ENCODE measurements at regions not wholly inside any gene's neighbourhood (a gene's known extent, or its start where the extent isn't known, plus 50 kb on each side); places are given as distances from the start of the nearest gene placed in this dataset.

- no peak overlapping the region for H2AFZ ChIP-seq (ENCODE audit: low read depth)
- TF ChIP-seq, protein P1, sequence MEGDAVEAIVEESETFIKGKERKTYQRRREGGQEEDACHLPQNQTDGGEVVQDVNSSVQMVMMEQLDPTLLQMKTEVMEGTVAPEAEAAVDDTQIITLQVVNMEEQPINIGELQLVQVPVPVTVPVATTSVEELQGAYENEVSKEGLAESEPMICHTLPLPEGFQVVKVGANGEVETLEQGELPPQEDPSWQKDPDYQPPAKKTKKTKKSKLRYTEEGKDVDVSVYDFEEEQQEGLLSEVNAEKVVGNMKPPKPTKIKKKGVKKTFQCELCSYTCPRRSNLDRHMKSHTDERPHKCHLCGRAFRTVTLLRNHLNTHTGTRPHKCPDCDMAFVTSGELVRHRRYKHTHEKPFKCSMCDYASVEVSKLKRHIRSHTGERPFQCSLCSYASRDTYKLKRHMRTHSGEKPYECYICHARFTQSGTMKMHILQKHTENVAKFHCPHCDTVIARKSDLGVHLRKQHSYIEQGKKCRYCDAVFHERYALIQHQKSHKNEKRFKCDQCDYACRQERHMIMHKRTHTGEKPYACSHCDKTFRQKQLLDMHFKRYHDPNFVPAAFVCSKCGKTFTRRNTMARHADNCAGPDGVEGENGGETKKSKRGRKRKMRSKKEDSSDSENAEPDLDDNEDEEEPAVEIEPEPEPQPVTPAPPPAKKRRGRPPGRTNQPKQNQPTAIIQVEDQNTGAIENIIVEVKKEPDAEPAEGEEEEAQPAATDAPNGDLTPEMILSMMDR (conservative IDR thresholded peaks at IDR 0.05; ENCODE audit: low read depth, low read length): no peak
- no peak overlapping the region for H3K4me3 ChIP-seq (IDR thresholded peaks at IDR 0.05; ENCODE audit: insufficient read depth, low read depth, low read length)
- H3K4me2 ChIP-seq: no peak overlapping the region
- H3K9ac ChIP-seq: no peak overlapping the region
- H4K20me1 ChIP-seq (ENCODE audit: insufficient read depth): no peaks in the 10 kb centered on the region
- H3K36me3 ChIP-seq (ENCODE audit: insufficient read depth): no peaks in the 10 kb centered on the region
- H3K27me3 ChIP-seq (ENCODE audit: insufficient read depth, low read depth): no peaks in the 10 kb centered on the region
- H3K79me2 ChIP-seq (ENCODE audit: insufficient read depth, low read depth): no peaks in the 10 kb centered on the region
- no peak overlapping the region for H3K27ac ChIP-seq
- no peaks in the 10 kb centered on the region for H3K4me1 ChIP-seq (ENCODE audit: low read depth, poor library complexity, severe bottlenecking)
These were observed 1413.8 kb downstream of the SI start for GRCh38 chr3:163664466-163664865.

GRCh38 chr3:163657088-163657487, 1421.2 kb downstream of the SI start:
- H3K27me3 ChIP-seq (ENCODE audit: insufficient read depth, low read depth): no peaks in the 10 kb centered on the region
- no peak overlapping the region for H3K4me3 ChIP-seq (IDR thresholded peaks at IDR 0.05; ENCODE audit: insufficient read depth, low read depth, low read length)
- no peaks in the 10 kb centered on the region for H3K4me1 ChIP-seq (ENCODE audit: low read depth, poor library complexity, severe bottlenecking)
- no peak overlapping the region for H2AFZ ChIP-seq (ENCODE audit: low read depth)
- no peaks in the 10 kb centered on the region for H3K36me3 ChIP-seq (ENCODE audit: insufficient read depth)
- no peak overlapping the region for H3K4me2 ChIP-seq
- no peak overlapping the region for H3K9ac ChIP-seq
- H3K79me2 ChIP-seq (ENCODE audit: insufficient read depth, low read depth): no peaks in the 10 kb centered on the region
- no peaks in the 10 kb centered on the region for H4K20me1 ChIP-seq (ENCODE audit: insufficient read depth)
- TF ChIP-seq, protein P1 (conservative IDR thresholded peaks at IDR 0.05; ENCODE audit: low read depth, low read length): no peak
- H3K27ac ChIP-seq: no peak overlapping the region

DNA sequence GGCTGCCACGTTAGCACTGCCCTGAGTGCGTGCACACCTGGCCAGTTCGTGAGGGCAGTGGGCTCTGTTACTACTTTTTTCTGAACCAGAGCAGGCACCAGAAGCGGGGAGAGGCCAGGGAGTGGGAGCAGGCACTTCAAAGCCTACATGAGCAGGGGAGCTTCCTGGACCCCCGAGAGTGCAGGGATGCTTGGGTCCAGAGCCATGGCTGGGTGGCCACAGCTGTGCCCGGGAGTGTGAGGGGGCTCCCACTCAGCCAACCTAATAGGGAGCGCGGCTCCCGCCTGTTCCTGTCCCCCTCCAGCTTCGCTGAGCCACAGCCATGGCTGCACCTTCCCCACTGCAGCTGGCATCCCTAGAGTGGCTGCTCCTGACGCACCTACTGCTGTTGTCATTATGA, 1423.3 kb downstream of the SI start:
- H3K4me3 ChIP-seq (IDR thresholded peaks at IDR 0.05; ENCODE audit: insufficient read depth, low read depth, low read length): no peak overlapping the region
- H3K4me2 ChIP-seq: no peak overlapping the region
- peaks cover 3% of the 10 kb centered on the region; the same call in 1 of the 2 replicates for H3K36me3 ChIP-seq (ENCODE audit: insufficient read depth)
- TF ChIP-seq, protein P1 (conservative IDR thresholded peaks at IDR 0.05; ENCODE audit: low read depth, low read length): no peak
- H3K27me3 ChIP-seq (ENCODE audit: insufficient read depth, low read depth): no peaks in the 10 kb centered on the region
- no peak overlapping the region for H3K9ac ChIP-seq
- H2AFZ ChIP-seq (ENCODE audit: low read depth): no peak overlapping the region
- H3K79me2 ChIP-seq (ENCODE audit: insufficient read depth, low read depth): no peaks in the 10 kb centered on the region
- H3K27ac ChIP-seq: no peak overlapping the region
- H3K4me1 ChIP-seq (ENCODE audit: low read depth, poor library complexity, severe bottlenecking): no peaks in the 10 kb centered on the region
- no peaks in the 10 kb centered on the region for H4K20me1 ChIP-seq (ENCODE audit: insufficient read depth)

DNA sequence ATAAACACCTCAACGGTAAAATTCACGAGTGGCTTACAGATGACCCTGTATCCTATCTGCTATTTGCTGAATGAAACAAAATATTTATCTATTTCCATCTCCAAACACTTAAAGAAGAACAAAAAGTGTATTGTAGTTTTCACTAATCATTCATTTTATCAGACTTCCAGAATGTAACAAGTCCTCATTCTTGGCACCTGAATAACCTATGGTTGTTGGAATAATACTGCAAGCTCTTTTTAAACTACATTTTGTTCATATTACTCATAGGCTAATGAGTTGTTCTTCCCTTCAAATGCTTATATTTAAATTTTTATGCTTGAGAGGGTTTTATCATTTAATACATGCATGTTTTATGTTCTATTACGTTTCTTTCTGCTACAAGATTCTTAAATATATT, 1434.1 kb downstream of the SI start:
- TF ChIP-seq, protein P1 (conservative IDR thresholded peaks at IDR 0.05; ENCODE audit: low read depth, low read length): no peak
- no peak overlapping the region for H3K27ac ChIP-seq
- no peak overlapping the region for H3K9ac ChIP-seq
- no peak overlapping the region for H3K4me3 ChIP-seq (IDR thresholded peaks at IDR 0.05; ENCODE audit: insufficient read depth, low read depth, low read length)
- no peak overlapping the region for H2AFZ ChIP-seq (ENCODE audit: low read depth)
- H4K20me1 ChIP-seq (ENCODE audit: insufficient read depth): no peaks in the 10 kb centered on the region
- no peaks in the 10 kb centered on the region for H3K36me3 ChIP-seq (ENCODE audit: insufficient read depth)
- H3K4me2 ChIP-seq: no peak overlapping the region
- no peaks in the 10 kb centered on the region for H3K79me2 ChIP-seq (ENCODE audit: insufficient read depth, low read depth)
- H3K27me3 ChIP-seq (ENCODE audit: insufficient read depth, low read depth): no peaks in the 10 kb centered on the region
- no peaks in the 10 kb centered on the region for H3K4me1 ChIP-seq (ENCODE audit: low read depth, poor library complexity, severe bottlenecking)

Data from KMS-11 (cell line).